Esophagus squamous epithelium (tissue), 5 donors: ENCODE measurements at regions not wholly inside any gene's neighbourhood (a gene's known extent, or its start where the extent isn't known, plus 50 kb on each side); places are given as distances from the start of the nearest gene placed in this dataset.

Experiments used
- DNase-seq: peaks from one replicate; lab custom pipeline; 2025; lab: John Stamatoyannopoulos, UW
- H3K27ac ChIP-seq, 4 donors: fragments of 200-600 bp; sonication (generic); one replicate each; pipeline ENCODE4 v1.5.1; 2016 to 2019; ENCODE audit warnings: mild to moderate bottlenecking in 1 of 4
- H3K27me3 ChIP-seq, 4 donors: fragments of 200-600 bp; sonication (generic); 1 replicate in 3 of 4; 2 replicates in 1 of 4; pipeline versions ENCODE4 v1.5.1 to v1.6.0; 2017 to 2021; ENCODE audit warnings: antibody characterized with exemption in 1 of 4
- H3K36me3 ChIP-seq, 3 donors: fragments of 200-600 bp; sonication (generic); one replicate each; pipeline ENCODE4 v1.5.1; 2016 to 2019
- H3K4me1 ChIP-seq, 3 donors: fragments of 200-600 bp; sonication (generic); one replicate each; pipeline ENCODE4 v1.5.1; 2017 to 2019
- H3K4me3 ChIP-seq, 4 donors: fragments of 200-600 bp; sonication (generic); 1 replicate in 3 of 4; 2 replicates in 1 of 4; pipeline ENCODE4 v1.5.1; 2016 to 2019; ENCODE audit warnings: mild to moderate bottlenecking in 2 of 4, moderate library complexity in 1 of 4
- H3K9me3 ChIP-seq, 3 donors: fragments of 200-600 bp; sonication (generic); one replicate each; pipeline ENCODE4 v1.5.1; 2016 to 2019
- CTCF ChIP-seq, 6 experiments: fragments of 450-650 bp in 4 of 6; fragments of 200-600 bp in 2 of 6; sonication (generic) in 2 of 6; IDR thresholded peaks; one replicate each; pipeline ENCODE4 v1.5.1; 2016 to 2019; ENCODE audit warnings: antibody characterized with exemption in 6 of 6, mild to moderate bottlenecking in 4 of 6, moderate library complexity in 4 of 6
- POLR2A ChIP-seq, 4 donors: fragments of 450-650 bp; IDR thresholded peaks; one replicate each; pipeline ENCODE4 v1.6.1; 2017; ENCODE audit warnings: antibody characterized with exemption in 4 of 4, mild to moderate bottlenecking in 4 of 4, moderate library complexity in 3 of 4
- whole genome bisulfite sequencing, 2 donors: methylation state at CpG; one replicate each; pipeline ENCODE4 v1.1.5; 2018; 5-methylcytosine and 5-hydroxymethylcytosine counted together
- intact Hi-C: fragments of 100-400 bp; cut with DNase I; formaldehyde crosslinking; loops from one replicate; pipeline ENCODE4 v1.15.0; 2022
- donor health status: DM: yes; HTN: yes; CAD: no.

- TF ChIP-seq CTCF (IDR thresholded peaks at IDR 0.05) (no peak), POLR2A (IDR thresholded peaks at IDR 0.05) (no peak)
- H3K27ac ChIP-seq: no peak overlapping the region
- no peak overlapping the region for H3K4me3 ChIP-seq
- H3K27me3 ChIP-seq: no peaks in the 10 kb centered on the region
- WGBS, 2 donors: 68 to 80% methylated on average over 7 of the region's 7 CpGs
- H3K9me3 ChIP-seq: no peaks in the 10 kb centered on the region
- intact Hi-C loops: no loop called here
- DNase-seq: no peak
- H3K4me1 ChIP-seq: no peaks in the 10 kb centered on the region
- H3K36me3 ChIP-seq: no peaks in the 10 kb centered on the region
Measured at GRCh38 chr13:42373048-42373812, 101.3 kb downstream of the AKAP11 start.

- Histone ChIP-seq H3K36me3 (no peaks in the 10 kb centered on the region), H3K27ac (no peak overlapping the region), H3K4me3 (no peak overlapping the region), H3K4me1 (no peaks in the 10 kb centered on the region), H3K9me3 (no peaks in the 10 kb centered on the region), H3K27me3 (no peaks in the 10 kb centered on the region)
- no peak for TF ChIP-seq POLR2A (IDR thresholded peaks at IDR 0.05)
- no peak for TF ChIP-seq CTCF (IDR thresholded peaks at IDR 0.05)
- no peak for DNase-seq
- intact Hi-C loops: no loop called here
Measured at GRCh38 chr13:42375663-42376062, 103.7 kb downstream of the AKAP11 start.

- no peak for TF ChIP-seq CTCF (IDR thresholded peaks at IDR 0.05)
- no peak for TF ChIP-seq POLR2A (IDR thresholded peaks at IDR 0.05)
- H3K4me3 ChIP-seq: no peak overlapping the region
- 31 to 47% methylated on average over 4 of the region's 4 CpGs for WGBS, 2 donors
- no peak overlapping the region for H3K27ac ChIP-seq
- no peaks in the 10 kb centered on the region for H3K9me3 ChIP-seq
- H3K4me1 ChIP-seq: no peaks in the 10 kb centered on the region
- no peaks in the 10 kb centered on the region for H3K27me3 ChIP-seq
- no peaks in the 10 kb centered on the region for H3K36me3 ChIP-seq
- DNase-seq: no peak
- intact Hi-C loops: no loop called here
Measured at GRCh38 chr13:42377640-42378382, 105.9 kb downstream of the AKAP11 start.

- no peaks in the 10 kb centered on the region for H3K4me1 ChIP-seq
- no peaks in the 10 kb centered on the region for H3K36me3 ChIP-seq
- TF ChIP-seq POLR2A (IDR thresholded peaks at IDR 0.05) (no peak), CTCF (IDR thresholded peaks at IDR 0.05) (no peak)
- intact Hi-C loops: no loop called here
- no peak overlapping the region for H3K27ac ChIP-seq
- H3K9me3 ChIP-seq: no peaks in the 10 kb centered on the region
- 40 to 69% methylated on average over 1 to 3 of the region's 3 CpGs for WGBS, 2 donors
- H3K4me3 ChIP-seq: no peak overlapping the region
- no peak for DNase-seq
- H3K27me3 ChIP-seq: no peaks in the 10 kb centered on the region
Measured at GRCh38 chr13:42378383-42378780, 106.4 kb downstream of the AKAP11 start.

- Histone ChIP-seq H3K27me3 (no peaks in the 10 kb centered on the region), H3K4me3 (no peak overlapping the region), H3K9me3 (no peaks in the 10 kb centered on the region), H3K27ac (no peak overlapping the region), H3K4me1 (no peaks in the 10 kb centered on the region), H3K36me3 (no peaks in the 10 kb centered on the region)
- DNase-seq: no peak
- WGBS, 2 donors: 87 to 95% methylated on average over 1 of the region's 1 CpG
- TF ChIP-seq POLR2A (IDR thresholded peaks at IDR 0.05) (no peak), CTCF (IDR thresholded peaks at IDR 0.05) (no peak)
- intact Hi-C loops: no loop called here
Measured at GRCh38 chr13:42379241-42379640, 107.3 kb downstream of the AKAP11 start.
